GM12878 (cell line): ENCODE measurements at regions not wholly inside any gene's neighbourhood (a gene's known extent, or its start where the extent isn't known, plus 50 kb on each side); places are given as distances from the start of the nearest gene placed in this dataset.

Experiments
- ATAC-seq: fragments of 200-7000 bp; cut with Tn5 transposase; 3 replicates; pipeline ENCODE4 v1.9.1; 2020; ENCODE audit warnings: mild to moderate bottlenecking, moderate library complexity
- BruUV-seq: library from RNA; stranded (reverse); fragments of 400-500 nt; replicated peaks from 2 replicates; lab custom pipeline; 2021; lab: Mats Ljungman, UMichigan
- CTCF ChIA-PET: fragments of 300-600 bp; sonication (Branson Sonifier 250); formaldehyde crosslinking; extraction: SDS; loops from one replicate; lab custom pipeline; 2021; ENCODE audit warnings: inconsistent platforms; lab: Yijun Ruan, JAX
- POLR2A ChIA-PET: fragments of 350-600 bp; formaldehyde crosslinking; extraction: SDS; loops from one replicate; lab custom pipeline; 2021; ENCODE audit warnings: inconsistent platforms; lab: Charles Lee
- RAD21 ChIA-PET: fragments of 300-600 bp; sonication (Branson Sonifier 250); formaldehyde crosslinking; loops from one replicate; lab custom pipeline; 2023; ENCODE audit warnings: antibody characterized with exemption; ENCODE audit not compliant: unreplicated experiment; lab: Charles Lee
- SMC1A ChIA-PET: fragments of 300-600 bp; sonication (Branson Sonifier 250); formaldehyde crosslinking; loops from one replicate; lab custom pipeline; 2023; ENCODE audit not compliant: unreplicated experiment, uncharacterized antibody; lab: Charles Lee
- DNase-seq: peaks from one replicate; pipeline ENCODE4 v3.0.0-alpha.2; 2011; ENCODE audit warnings: low read depth, low spot score
- FAIRE-seq: peaks from 3 replicates; lab custom pipeline; 2011; peaks lifted over from hg19 to GRCh38; lab: Jason Lieb, UNC
- H2AFZ ChIP-seq: 2 replicates; pipeline ENCODE4 v1.6.0; 2011; ENCODE audit warnings: low read depth, low read length, control low read depth; ENCODE audit not compliant: control insufficient read depth
- H3K27ac ChIP-seq: 2 replicates; pipeline ENCODE4 v1.5.1; 2011; ENCODE audit warnings: control low read depth; ENCODE audit not compliant: control insufficient read depth, insufficient read depth
- H3K27me3 ChIP-seq, 2 experiments: replicated peaks in 1 of 2; 2 replicates each; pipeline versions ENCODE4 v1.6.0 to v1.6.1; 2011; ENCODE audit warnings: low read length in 1 of 2; ENCODE audit not compliant: control insufficient read depth in 2 of 2, insufficient read depth in 2 of 2
- H3K36me3 ChIP-seq, 2 experiments: 2 replicates each; pipeline ENCODE4 v1.5.1; 2011; ENCODE audit warnings: low read length in 1 of 2; ENCODE audit not compliant: control insufficient read depth in 2 of 2, insufficient read depth in 2 of 2
- H3K4me1 ChIP-seq: 2 replicates; pipeline ENCODE4 v1.6.1; 2011; ENCODE audit warnings: mild to moderate bottlenecking, low read length, moderate library complexity, mixed read lengths; ENCODE audit not compliant: control insufficient read depth, insufficient read depth
- H3K4me2 ChIP-seq: 2 replicates; pipeline ENCODE4 v1.6.0; 2011; ENCODE audit warnings: control low read depth; ENCODE audit not compliant: control insufficient read depth, insufficient read depth
- H3K4me3 ChIP-seq: fragments of 200-600 bp; sonication (generic); 2 replicates; pipeline ENCODE4 v1.5.1; 2016
- H3K79me2 ChIP-seq: 2 replicates; pipeline ENCODE4 v1.6.0; 2011; ENCODE audit warnings: low read length; ENCODE audit not compliant: control insufficient read depth, insufficient read depth
- H3K9ac ChIP-seq: 2 replicates; pipeline ENCODE4 v1.8.0; 2011; ENCODE audit warnings: low read length, control low read depth, mixed read lengths; ENCODE audit not compliant: control insufficient read depth, insufficient read depth
- H3K9me3 ChIP-seq: replicated peaks from 3 replicates; pipeline ENCODE4 v1.5.1; 2011; ENCODE audit warnings: mild to moderate bottlenecking, low read length; ENCODE audit not compliant: control insufficient read depth, insufficient read depth
- H4K20me1 ChIP-seq: 2 replicates; pipeline ENCODE4 v1.6.0; 2011; ENCODE audit not compliant: control insufficient read depth, insufficient read depth
- ATF3 ChIP-seq: IDR thresholded peaks from 2 replicates; pipeline ENCODE4 v1.6.1; 2011; ENCODE audit warnings: low read depth, mild to moderate bottlenecking, low read length, moderate library complexity, borderline replicate concordance; ENCODE audit errors: extremely low read depth
- ATF7 ChIP-seq: fragments of 450-650 bp; IDR thresholded peaks from 2 replicates; pipeline ENCODE4 v1.6.1; 2016; ENCODE audit warnings: low read depth, mild to moderate bottlenecking
- EP300 ChIP-seq, 2 experiments: fragments of 150-350 bp in 1 of 2; IDR thresholded peaks; 2 replicates each; pipeline ENCODE4 v1.6.1; 2011 to 2012; ENCODE audit warnings: low read depth in 2 of 2, low read length in 2 of 2, borderline replicate concordance in 1 of 2, improper control_type of control experiment in 1 of 2, inconsistent platforms in 1 of 2; ENCODE audit not compliant: control insufficient read depth in 1 of 2
- KLF5 ChIP-seq: fragments of 450-650 bp; IDR thresholded peaks from 2 replicates; pipeline ENCODE4 v1.6.1; 2014; ENCODE audit warnings: mild to moderate bottlenecking; ENCODE audit not compliant: partially characterized antibody
- MYB ChIP-seq: fragments of 150-350 bp; IDR thresholded peaks from 2 replicates; pipeline ENCODE4 v1.6.1; 2014; ENCODE audit warnings: mild to moderate bottlenecking, low read depth, low read length, borderline replicate concordance
- NBN ChIP-seq: fragments of 450-650 bp; IDR thresholded peaks from 2 replicates; pipeline ENCODE4 v1.6.1; 2016
- NR2C2 ChIP-seq: IDR thresholded peaks from 2 replicates; pipeline ENCODE4 v1.6.1; 2011; ENCODE audit warnings: borderline replicate concordance, low read depth; ENCODE audit not compliant: control insufficient read depth, insufficient read length
- NRF1 ChIP-seq: conservative IDR thresholded peaks from 2 replicates; pipeline ENCODE4 v1.6.1; 2011; ENCODE audit warnings: mild to moderate bottlenecking, low read depth, low read length, improper control_type of control experiment
- SKIL ChIP-seq: fragments of 450-650 bp; IDR thresholded peaks from 2 replicates; pipeline ENCODE4 v1.6.1; 2017; ENCODE audit warnings: mild to moderate bottlenecking, low read depth, inconsistent platforms; ENCODE audit not compliant: poor library complexity, severe bottlenecking
- SMAD5 ChIP-seq: IDR thresholded peaks from 2 replicates; pipeline ENCODE4 v1.6.1; 2016; ENCODE audit warnings: antibody characterized with exemption, low read depth
- SUZ12 ChIP-seq: fragments of 200-600 bp; sonication (generic); IDR thresholded peaks from one replicate; pipeline ENCODE4 v1.6.1; 2018; ENCODE audit warnings: antibody characterized with exemption, mild to moderate bottlenecking; ENCODE audit not compliant: unreplicated experiment
- ZNF24 ChIP-seq: fragments of 450-650 bp; IDR thresholded peaks from 2 replicates; pipeline ENCODE4 v1.6.1; 2017; ENCODE audit warnings: antibody characterized with exemption, mild to moderate bottlenecking
- WGBS: methylation state at CpG from one replicate; pipeline ENCODE4 v1.1.6; 2016; ENCODE audit warnings: low lambda C conversion rate; ENCODE audit not compliant: insufficient replicate concordance, insufficient coverage; ENCODE audit errors: missing lambda C conversion rate; 5-methylcytosine and 5-hydroxymethylcytosine counted together
- in situ Hi-C: fragments of 300-500 bp; cut with MboI; formaldehyde crosslinking; loops from 9 replicates; pipeline ENCODE4 v1.14.3; 2018; ENCODE audit warnings: mixed read lengths
- intact Hi-C: fragments of 100-400 bp; cut with micrococcal nuclease; formaldehyde crosslinking; loops from one replicate; pipeline ENCODE4 v1.14.2; 2022; ENCODE audit not compliant: unreplicated experiment

GRCh38 chr13:36763126-36763722 lies 55.8 kb upstream of the RFXAP start:
- no peak overlapping the region for H3K9ac ChIP-seq
- no peaks in the 10 kb centered on the region for H3K27me3 ChIP-seq
- no peaks in the 10 kb centered on the region for H3K79me2 ChIP-seq
- no peak for ATAC-seq
- H3K4me1 ChIP-seq = no peaks in the 10 kb centered on the region
- H3K36me3 ChIP-seq = no peaks in the 10 kb centered on the region
- in situ Hi-C loops (no loop called here), intact Hi-C loops (no loop called here)
- DNase-seq = no peak
- no peak overlapping the region for H2AFZ ChIP-seq
- ChIA-PET RAD21 (no interaction called here), CTCF (interaction anchor here (1.0 to 1.1 kb wide), 2 partner anchors 9 to 27 kb away, joined by 3 to 4 read pairs; no protein-coding TSS in a partner anchor), SMC1A (no interaction called here), POLR2A (no interaction called here)
- H3K27ac ChIP-seq = no peak overlapping the region
- H3K4me3 ChIP-seq = no peak overlapping the region
- no peak overlapping the region for H3K4me2 ChIP-seq
- H3K9me3 ChIP-seq = peaks cover 3% of the 10 kb centered on the region; the same call in 2 of the 3 replicates
- H4K20me1 ChIP-seq = no peaks in the 10 kb centered on the region
- no TSS peak for BruUV-seq
- WGBS = 35% methylated on average over 5 of the region's 5 CpGs
- TF ChIP-seq EP300 (IDR thresholded peaks at IDR 0.05; ENCODE audit: borderline replicate concordance in 1 of 2, control insufficient read depth in 1 of 2, low read depth in 2 of 2, low read length in 2 of 2) (no peak), SMAD5 (no peak), NRF1 (no peak), ZNF24 (no peak), NBN (no peak), SKIL (no peak), SUZ12 (no peak), KLF5 (no peak), NR2C2 (no peak), ATF3 (no peak), ATF7 (no peak), MYB (no peak)
- FAIRE-seq = no peak
